SK-N-MC (cell line): ENCODE measurements at regions not wholly inside any gene's neighbourhood (a gene's known extent, or its start where the extent isn't known, plus 50 kb on each side); places are given as distances from the start of the nearest gene placed in this dataset.

Experiments used
- EZH2 ChIP-seq: fragments of 200-600 bp; sonication (generic); IDR thresholded peaks from one replicate; pipeline ENCODE4 v1.6.1; 2017; ENCODE audit warnings: antibody characterized with exemption
- POLR2AphosphoS5 ChIP-seq: IDR thresholded peaks from 2 replicates; pipeline ENCODE4 v1.6.1; 2012; ENCODE audit warnings: mild to moderate bottlenecking, low read depth, low read length, borderline replicate concordance

GRCh38 chr15:95837341-95838004, 493.0 kb upstream of the NR2F2 start:
- TF ChIP-seq EZH2 (no peak), POLR2AphosphoS5 (no peak)
